ENCODE measurements at regions not wholly inside any gene's neighbourhood (a gene's known extent, or its start where the extent isn't known, plus 50 kb on each side); places are given as distances from the start of the nearest gene placed in this dataset.

DNA sequence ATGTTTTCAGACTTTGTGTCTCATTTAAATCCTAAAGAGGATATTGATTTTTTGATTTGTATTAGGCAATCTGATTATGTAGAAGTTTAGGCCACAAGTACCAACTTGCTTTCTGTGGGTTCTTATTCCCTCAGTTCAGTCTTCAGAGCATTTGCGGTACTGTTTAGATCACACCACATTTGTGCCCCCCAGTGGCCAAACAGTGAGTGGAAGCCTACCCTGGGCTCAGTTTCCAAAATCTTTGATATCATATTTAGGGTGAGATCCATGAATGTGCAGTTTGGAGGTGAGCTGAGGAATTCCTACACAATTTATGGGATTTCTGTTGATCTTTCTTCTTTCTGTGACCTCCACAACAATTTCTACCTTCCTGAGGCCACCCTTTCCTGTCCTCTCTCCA lies 92.3 kb upstream of the FUT9 start:
- intact Hi-C loops (cut with DNase I), result no loop called here
- FAIRE-seq, result no peak
- no peak overlapping the region for H3K9ac ChIP-seq (ENCODE audit: low read length in 3 of 3)

DNA sequence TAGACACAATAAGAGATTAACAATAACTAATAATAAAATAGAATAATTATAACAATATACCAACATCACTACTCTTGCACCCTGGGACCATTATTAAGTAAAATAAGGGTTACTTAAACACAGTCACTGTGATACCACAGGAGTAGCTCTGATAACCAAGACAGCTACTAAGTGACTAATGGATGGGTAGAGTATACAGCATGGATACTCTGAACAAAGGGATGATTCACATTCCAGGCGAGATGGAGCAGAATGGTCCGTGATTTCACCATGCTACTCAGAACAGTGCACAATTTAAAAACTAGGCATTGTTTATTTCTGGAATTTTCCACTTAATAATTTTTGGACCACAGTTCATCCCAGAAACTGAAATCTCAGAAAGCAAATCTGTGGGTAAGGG lies 80.0 kb upstream of the FUT9 start:
- H3K27ac ChIP-seq (ENCODE audit: low read depth in 2 of 2, low read length in 2 of 2), result no peak overlapping the region
- no peak overlapping the region for H3K9ac ChIP-seq (ENCODE audit: low read length in 3 of 3)
- intact Hi-C loops (cut with DNase I), result no loop called here
- TF ChIP-seq, protein P1, sequence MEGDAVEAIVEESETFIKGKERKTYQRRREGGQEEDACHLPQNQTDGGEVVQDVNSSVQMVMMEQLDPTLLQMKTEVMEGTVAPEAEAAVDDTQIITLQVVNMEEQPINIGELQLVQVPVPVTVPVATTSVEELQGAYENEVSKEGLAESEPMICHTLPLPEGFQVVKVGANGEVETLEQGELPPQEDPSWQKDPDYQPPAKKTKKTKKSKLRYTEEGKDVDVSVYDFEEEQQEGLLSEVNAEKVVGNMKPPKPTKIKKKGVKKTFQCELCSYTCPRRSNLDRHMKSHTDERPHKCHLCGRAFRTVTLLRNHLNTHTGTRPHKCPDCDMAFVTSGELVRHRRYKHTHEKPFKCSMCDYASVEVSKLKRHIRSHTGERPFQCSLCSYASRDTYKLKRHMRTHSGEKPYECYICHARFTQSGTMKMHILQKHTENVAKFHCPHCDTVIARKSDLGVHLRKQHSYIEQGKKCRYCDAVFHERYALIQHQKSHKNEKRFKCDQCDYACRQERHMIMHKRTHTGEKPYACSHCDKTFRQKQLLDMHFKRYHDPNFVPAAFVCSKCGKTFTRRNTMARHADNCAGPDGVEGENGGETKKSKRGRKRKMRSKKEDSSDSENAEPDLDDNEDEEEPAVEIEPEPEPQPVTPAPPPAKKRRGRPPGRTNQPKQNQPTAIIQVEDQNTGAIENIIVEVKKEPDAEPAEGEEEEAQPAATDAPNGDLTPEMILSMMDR (IDR thresholded peaks at IDR 0.05; ENCODE audit: borderline replicate concordance, extremely low read depth, insufficient read depth), result no peak
- no peak overlapping the region for H3K4me3 ChIP-seq (ENCODE audit: low read length in 3 of 3)
- DNase-seq, result no peak
- no peaks in the 10 kb centered on the region for H3K4me1 ChIP-seq (ENCODE audit: control insufficient read depth in 2 of 3, insufficient read depth in 2 of 3, low read depth in 1 of 3, low read length in 3 of 3)
- H3K9me3 ChIP-seq (ENCODE audit: control insufficient read depth in 2 of 3, insufficient read depth in 1 of 3, low read length in 3 of 3), result no peaks in the 10 kb centered on the region
- H3K27me3 ChIP-seq (ENCODE audit: control insufficient read depth, insufficient read depth, low read length), result no peaks in the 10 kb centered on the region
- FAIRE-seq, result no peak
- no peaks in the 10 kb centered on the region for H3K36me3 ChIP-seq (ENCODE audit: control insufficient read depth in 2 of 3, insufficient read depth in 3 of 3, low read length in 3 of 3)

More for the DNA sequence above, 92.3 kb upstream of the FUT9 start:
- Histone ChIP-seq H3K9me3 (ENCODE audit: control insufficient read depth in 2 of 3, insufficient read depth in 1 of 3, low read length in 3 of 3) (no peaks in the 10 kb centered on the region), H3K27me3 (ENCODE audit: control insufficient read depth, insufficient read depth, low read length) (no peaks in the 10 kb centered on the region), H3K4me1 (ENCODE audit: control insufficient read depth in 2 of 3, insufficient read depth in 2 of 3, low read depth in 1 of 3, low read length in 3 of 3) (no peaks in the 10 kb centered on the region), H3K4me3 (ENCODE audit: low read length in 3 of 3) (no peak overlapping the region), H3K27ac (ENCODE audit: low read depth in 2 of 2, low read length in 2 of 2) (no peak overlapping the region), H3K36me3 (ENCODE audit: control insufficient read depth in 2 of 3, insufficient read depth in 3 of 3, low read length in 3 of 3) (no peaks in the 10 kb centered on the region)
- DNase-seq, result no peak
- TF ChIP-seq, protein P1 (IDR thresholded peaks at IDR 0.05; ENCODE audit: borderline replicate concordance, extremely low read depth, insufficient read depth), result peak; percentile 6

DNA sequence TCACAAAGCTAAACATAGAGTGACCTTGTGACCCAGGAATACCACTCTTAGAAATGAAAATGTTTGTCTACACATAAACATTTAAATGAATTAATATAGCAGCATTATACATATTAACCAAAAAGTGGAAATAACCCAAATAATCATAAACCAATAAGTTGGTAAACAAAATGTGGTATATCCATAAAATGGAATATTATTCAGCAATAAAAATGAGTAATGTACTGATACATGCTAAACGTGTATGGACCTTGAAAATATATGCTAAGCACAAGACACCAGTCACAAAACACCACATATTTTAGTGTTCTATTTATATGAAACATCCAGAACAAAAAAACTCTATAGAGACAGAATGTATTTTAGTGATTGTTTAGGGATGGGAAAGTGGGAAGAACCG lies 68.9 kb upstream of the FUT9 start:
- no peak for FAIRE-seq
- TF ChIP-seq, protein P1 (IDR thresholded peaks at IDR 0.05; ENCODE audit: borderline replicate concordance, extremely low read depth, insufficient read depth), result no peak
- no peaks in the 10 kb centered on the region for H3K27me3 ChIP-seq (ENCODE audit: control insufficient read depth, insufficient read depth, low read length)
- intact Hi-C loops (cut with DNase I), result no loop called here
- H3K9me3 ChIP-seq (ENCODE audit: control insufficient read depth in 2 of 3, insufficient read depth in 1 of 3, low read length in 3 of 3), result no peaks in the 10 kb centered on the region
- H3K36me3 ChIP-seq (ENCODE audit: control insufficient read depth in 2 of 3, insufficient read depth in 3 of 3, low read length in 3 of 3), result no peaks in the 10 kb centered on the region
- no peak overlapping the region for H3K4me3 ChIP-seq (ENCODE audit: low read length in 3 of 3)
- no peak overlapping the region for H3K27ac ChIP-seq (ENCODE audit: low read depth in 2 of 2, low read length in 2 of 2)
- H3K9ac ChIP-seq (ENCODE audit: low read length in 3 of 3), result no peak overlapping the region
- no peak for DNase-seq
- no peaks in the 10 kb centered on the region for H3K4me1 ChIP-seq (ENCODE audit: control insufficient read depth in 2 of 3, insufficient read depth in 2 of 3, low read depth in 1 of 3, low read length in 3 of 3)

DNA sequence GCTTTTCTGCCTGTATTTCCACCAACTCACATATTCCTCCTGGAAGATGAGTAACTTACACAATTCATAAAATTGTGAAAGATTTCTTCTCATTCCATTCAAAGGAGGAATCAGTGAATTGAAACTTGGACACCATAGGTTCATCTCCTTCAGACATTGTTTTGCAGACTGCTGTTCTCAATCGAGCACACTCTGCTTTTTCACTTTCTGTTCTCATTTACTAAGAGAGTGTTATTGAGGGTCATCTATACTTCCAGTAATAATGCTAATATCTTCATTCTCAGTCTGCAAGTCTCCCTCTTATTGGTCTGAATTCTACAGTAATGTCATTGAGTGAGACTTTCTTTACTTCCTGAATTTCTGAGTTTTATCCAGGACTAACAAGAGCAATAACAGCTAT lies 67.5 kb upstream of the FUT9 start:
- Histone ChIP-seq H3K9me3 (ENCODE audit: control insufficient read depth in 2 of 3, insufficient read depth in 1 of 3, low read length in 3 of 3) (no peaks in the 10 kb centered on the region), H3K36me3 (ENCODE audit: control insufficient read depth in 2 of 3, insufficient read depth in 3 of 3, low read length in 3 of 3) (no peaks in the 10 kb centered on the region), H3K9ac (ENCODE audit: low read length in 3 of 3) (no peak overlapping the region), H3K27me3 (ENCODE audit: control insufficient read depth, insufficient read depth, low read length) (no peaks in the 10 kb centered on the region), H3K27ac (ENCODE audit: low read depth in 2 of 2, low read length in 2 of 2) (no peak overlapping the region), H3K4me3 (ENCODE audit: low read length in 3 of 3) (no peak overlapping the region), H3K4me1 (ENCODE audit: control insufficient read depth in 2 of 3, insufficient read depth in 2 of 3, low read depth in 1 of 3, low read length in 3 of 3) (no peaks in the 10 kb centered on the region)
- TF ChIP-seq, protein P1 (IDR thresholded peaks at IDR 0.05; ENCODE audit: borderline replicate concordance, extremely low read depth, insufficient read depth), result no peak
- intact Hi-C loops (cut with DNase I), result no loop called here
- FAIRE-seq, result no peak
- DNase-seq, result no peak

Measured in kidney (tissue), 13 donors.